ENCODE measurements at regions not wholly inside any gene's neighbourhood (a gene's known extent, or its start where the extent isn't known, plus 50 kb on each side); places are given as distances from the start of the nearest gene placed in this dataset.

DNA sequence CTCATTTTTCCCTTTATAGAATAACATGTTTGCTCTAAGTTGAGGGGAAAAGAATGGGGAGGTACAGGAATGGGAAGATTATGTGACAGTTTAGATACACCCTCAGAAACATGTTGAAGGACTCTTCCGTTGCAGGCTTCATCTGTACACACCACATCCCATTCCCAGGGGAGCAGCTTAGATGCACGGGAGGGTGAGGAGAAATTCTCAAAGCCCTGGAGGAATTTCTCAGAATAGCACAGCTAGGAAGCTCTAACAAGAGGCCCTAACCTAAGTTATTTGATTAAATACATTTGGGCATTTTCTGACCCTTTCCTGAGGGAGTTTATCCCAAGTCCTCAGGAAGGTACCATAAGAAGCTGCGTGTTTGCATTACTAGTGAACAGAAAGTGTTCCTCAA, 660.2 kb upstream of the IGFBP3 start (continued):
- TF ChIP-seq, protein P1, sequence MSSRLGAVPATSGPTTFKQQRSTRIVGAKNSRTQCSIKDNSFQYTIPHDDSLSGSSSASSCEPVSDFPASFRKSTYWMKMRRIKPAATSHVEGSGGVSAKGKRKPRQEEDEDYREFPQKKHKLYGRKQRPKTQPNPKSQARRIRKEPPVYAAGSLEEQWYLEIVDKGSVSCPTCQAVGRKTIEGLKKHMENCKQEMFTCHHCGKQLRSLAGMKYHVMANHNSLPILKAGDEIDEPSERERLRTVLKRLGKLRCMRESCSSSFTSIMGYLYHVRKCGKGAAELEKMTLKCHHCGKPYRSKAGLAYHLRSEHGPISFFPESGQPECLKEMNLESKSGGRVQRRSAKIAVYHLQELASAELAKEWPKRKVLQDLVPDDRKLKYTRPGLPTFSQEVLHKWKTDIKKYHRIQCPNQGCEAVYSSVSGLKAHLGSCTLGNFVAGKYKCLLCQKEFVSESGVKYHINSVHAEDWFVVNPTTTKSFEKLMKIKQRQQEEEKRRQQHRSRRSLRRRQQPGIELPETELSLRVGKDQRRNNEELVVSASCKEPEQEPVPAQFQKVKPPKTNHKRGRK (CRISPR knock-in tag; IDR thresholded peaks at IDR 0.05; ENCODE audit: borderline replicate concordance) = no peak
- TF ChIP-seq GTF2I (CRISPR knock-in tag; conservative IDR thresholded peaks at IDR 0.05) = no peak
- no peak for TF ChIP-seq ZNF219 (CRISPR knock-in tag; IDR thresholded peaks at IDR 0.05; ENCODE audit: borderline replicate concordance)
- TF ChIP-seq, protein P2, sequence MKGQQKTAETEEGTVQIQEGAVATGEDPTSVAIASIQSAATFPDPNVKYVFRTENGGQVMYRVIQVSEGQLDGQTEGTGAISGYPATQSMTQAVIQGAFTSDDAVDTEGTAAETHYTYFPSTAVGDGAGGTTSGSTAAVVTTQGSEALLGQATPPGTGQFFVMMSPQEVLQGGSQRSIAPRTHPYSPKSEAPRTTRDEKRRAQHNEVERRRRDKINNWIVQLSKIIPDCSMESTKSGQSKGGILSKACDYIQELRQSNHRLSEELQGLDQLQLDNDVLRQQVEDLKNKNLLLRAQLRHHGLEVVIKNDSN (CRISPR knock-in tag; IDR thresholded peaks at IDR 0.05) = no peak
- TF ChIP-seq, protein P3, sequence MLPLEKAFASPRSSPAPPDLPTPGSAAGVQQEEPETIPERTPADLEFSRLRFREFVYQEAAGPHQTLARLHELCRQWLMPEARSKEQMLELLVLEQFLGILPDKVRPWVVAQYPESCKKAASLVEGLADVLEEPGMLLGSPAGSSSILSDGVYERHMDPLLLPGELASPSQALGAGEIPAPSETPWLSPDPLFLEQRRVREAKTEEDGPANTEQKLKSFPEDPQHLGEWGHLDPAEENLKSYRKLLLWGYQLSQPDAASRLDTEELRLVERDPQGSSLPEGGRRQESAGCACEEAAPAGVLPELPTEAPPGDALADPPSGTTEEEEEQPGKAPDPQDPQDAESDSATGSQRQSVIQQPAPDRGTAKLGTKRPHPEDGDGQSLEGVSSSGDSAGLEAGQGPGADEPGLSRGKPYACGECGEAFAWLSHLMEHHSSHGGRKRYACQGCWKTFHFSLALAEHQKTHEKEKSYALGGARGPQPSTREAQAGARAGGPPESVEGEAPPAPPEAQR (CRISPR knock-in tag; IDR thresholded peaks at IDR 0.05) = no peak
- no peak for TF ChIP-seq FOXK1 (CRISPR knock-in tag; IDR thresholded peaks at IDR 0.05)
- TF ChIP-seq ZNF232 (CRISPR knock-in tag; IDR thresholded peaks at IDR 0.05) = no peak
- TF ChIP-seq OVOL2 (CRISPR knock-in tag; IDR thresholded peaks at IDR 0.05; ENCODE audit: borderline replicate concordance) = no peak
- no peak for TF ChIP-seq ZNF263 (CRISPR knock-in tag; IDR thresholded peaks at IDR 0.05; ENCODE audit: low read depth)
- TF ChIP-seq, protein P4, sequence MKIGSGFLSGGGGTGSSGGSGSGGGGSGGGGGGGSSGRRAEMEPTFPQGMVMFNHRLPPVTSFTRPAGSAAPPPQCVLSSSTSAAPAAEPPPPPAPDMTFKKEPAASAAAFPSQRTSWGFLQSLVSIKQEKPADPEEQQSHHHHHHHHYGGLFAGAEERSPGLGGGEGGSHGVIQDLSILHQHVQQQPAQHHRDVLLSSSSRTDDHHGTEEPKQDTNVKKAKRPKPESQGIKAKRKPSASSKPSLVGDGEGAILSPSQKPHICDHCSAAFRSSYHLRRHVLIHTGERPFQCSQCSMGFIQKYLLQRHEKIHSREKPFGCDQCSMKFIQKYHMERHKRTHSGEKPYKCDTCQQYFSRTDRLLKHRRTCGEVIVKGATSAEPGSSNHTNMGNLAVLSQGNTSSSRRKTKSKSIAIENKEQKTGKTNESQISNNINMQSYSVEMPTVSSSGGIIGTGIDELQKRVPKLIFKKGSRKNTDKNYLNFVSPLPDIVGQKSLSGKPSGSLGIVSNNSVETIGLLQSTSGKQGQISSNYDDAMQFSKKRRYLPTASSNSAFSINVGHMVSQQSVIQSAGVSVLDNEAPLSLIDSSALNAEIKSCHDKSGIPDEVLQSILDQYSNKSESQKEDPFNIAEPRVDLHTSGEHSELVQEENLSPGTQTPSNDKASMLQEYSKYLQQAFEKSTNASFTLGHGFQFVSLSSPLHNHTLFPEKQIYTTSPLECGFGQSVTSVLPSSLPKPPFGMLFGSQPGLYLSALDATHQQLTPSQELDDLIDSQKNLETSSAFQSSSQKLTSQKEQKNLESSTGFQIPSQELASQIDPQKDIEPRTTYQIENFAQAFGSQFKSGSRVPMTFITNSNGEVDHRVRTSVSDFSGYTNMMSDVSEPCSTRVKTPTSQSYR (CRISPR knock-in tag; IDR thresholded peaks at IDR 0.05) = no peak
- no peak for TF ChIP-seq ZNF138 (CRISPR knock-in tag; conservative IDR thresholded peaks at IDR 0.05)
- TF ChIP-seq, protein P5, sequence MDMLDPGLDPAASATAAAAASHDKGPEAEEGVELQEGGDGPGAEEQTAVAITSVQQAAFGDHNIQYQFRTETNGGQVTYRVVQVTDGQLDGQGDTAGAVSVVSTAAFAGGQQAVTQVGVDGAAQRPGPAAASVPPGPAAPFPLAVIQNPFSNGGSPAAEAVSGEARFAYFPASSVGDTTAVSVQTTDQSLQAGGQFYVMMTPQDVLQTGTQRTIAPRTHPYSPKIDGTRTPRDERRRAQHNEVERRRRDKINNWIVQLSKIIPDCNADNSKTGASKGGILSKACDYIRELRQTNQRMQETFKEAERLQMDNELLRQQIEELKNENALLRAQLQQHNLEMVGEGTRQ (CRISPR knock-in tag; IDR thresholded peaks at IDR 0.05) = no peak
- no peak for TF ChIP-seq TEAD4 (CRISPR knock-in tag; IDR thresholded peaks at IDR 0.05)

DNA sequence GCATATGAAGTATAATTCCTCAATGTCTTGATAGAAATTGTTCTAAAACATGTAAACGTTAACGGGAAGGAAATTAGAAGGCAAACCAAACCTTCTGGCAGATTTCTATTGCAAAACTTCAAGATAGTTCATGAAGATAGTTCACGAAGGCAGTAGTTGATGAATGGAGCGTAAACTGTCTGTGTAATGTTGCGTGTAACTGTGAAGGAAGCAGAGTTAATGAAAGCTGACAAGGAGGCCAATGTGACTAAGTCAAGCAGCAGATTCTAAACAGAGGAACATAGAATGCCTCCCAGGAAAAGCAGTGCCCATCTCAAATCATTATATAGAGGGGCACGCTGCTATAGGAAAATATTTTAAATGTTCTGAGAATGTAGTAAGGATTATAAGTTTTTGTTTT, 659.7 kb upstream of the IGFBP3 start:
- Mint-ChIP-seq H3K9me3 (peaks cover 24% of the 10 kb centered on the region), H3K36me3 (no peaks in the 10 kb centered on the region), H3K27ac (no peak overlapping the region), H3K4me3 (no peak overlapping the region), H3K4me1 (no peaks in the 10 kb centered on the region), H3K27me3 (ENCODE audit: low read depth) (no peaks in the 10 kb centered on the region)
- ATAC-seq (no peak), DNase-seq (ENCODE audit: low spot score) (no peak)
- POLR2A ChIA-PET = no interaction called here
- CTCF ChIA-PET = no interaction called here
- TF ChIP-seq, protein P6, sequence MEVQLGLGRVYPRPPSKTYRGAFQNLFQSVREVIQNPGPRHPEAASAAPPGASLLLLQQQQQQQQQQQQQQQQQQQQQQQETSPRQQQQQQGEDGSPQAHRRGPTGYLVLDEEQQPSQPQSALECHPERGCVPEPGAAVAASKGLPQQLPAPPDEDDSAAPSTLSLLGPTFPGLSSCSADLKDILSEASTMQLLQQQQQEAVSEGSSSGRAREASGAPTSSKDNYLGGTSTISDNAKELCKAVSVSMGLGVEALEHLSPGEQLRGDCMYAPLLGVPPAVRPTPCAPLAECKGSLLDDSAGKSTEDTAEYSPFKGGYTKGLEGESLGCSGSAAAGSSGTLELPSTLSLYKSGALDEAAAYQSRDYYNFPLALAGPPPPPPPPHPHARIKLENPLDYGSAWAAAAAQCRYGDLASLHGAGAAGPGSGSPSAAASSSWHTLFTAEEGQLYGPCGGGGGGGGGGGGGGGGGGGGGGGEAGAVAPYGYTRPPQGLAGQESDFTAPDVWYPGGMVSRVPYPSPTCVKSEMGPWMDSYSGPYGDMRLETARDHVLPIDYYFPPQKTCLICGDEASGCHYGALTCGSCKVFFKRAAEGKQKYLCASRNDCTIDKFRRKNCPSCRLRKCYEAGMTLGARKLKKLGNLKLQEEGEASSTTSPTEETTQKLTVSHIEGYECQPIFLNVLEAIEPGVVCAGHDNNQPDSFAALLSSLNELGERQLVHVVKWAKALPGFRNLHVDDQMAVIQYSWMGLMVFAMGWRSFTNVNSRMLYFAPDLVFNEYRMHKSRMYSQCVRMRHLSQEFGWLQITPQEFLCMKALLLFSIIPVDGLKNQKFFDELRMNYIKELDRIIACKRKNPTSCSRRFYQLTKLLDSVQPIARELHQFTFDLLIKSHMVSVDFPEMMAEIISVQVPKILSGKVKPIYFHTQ (CRISPR knock-in tag; IDR thresholded peaks at IDR 0.05) = no peak
- TF ChIP-seq ZNF416 (CRISPR knock-in tag; IDR thresholded peaks at IDR 0.05) (no peak), ESRRA (CRISPR knock-in tag; IDR thresholded peaks at IDR 0.05; ENCODE audit: borderline replicate concordance) (no peak), CBFB (CRISPR knock-in tag; IDR thresholded peaks at IDR 0.05; ENCODE audit: low read depth) (no peak), FOXK1 (CRISPR knock-in tag; IDR thresholded peaks at IDR 0.05) (no peak)
- TF ChIP-seq, protein P7, sequence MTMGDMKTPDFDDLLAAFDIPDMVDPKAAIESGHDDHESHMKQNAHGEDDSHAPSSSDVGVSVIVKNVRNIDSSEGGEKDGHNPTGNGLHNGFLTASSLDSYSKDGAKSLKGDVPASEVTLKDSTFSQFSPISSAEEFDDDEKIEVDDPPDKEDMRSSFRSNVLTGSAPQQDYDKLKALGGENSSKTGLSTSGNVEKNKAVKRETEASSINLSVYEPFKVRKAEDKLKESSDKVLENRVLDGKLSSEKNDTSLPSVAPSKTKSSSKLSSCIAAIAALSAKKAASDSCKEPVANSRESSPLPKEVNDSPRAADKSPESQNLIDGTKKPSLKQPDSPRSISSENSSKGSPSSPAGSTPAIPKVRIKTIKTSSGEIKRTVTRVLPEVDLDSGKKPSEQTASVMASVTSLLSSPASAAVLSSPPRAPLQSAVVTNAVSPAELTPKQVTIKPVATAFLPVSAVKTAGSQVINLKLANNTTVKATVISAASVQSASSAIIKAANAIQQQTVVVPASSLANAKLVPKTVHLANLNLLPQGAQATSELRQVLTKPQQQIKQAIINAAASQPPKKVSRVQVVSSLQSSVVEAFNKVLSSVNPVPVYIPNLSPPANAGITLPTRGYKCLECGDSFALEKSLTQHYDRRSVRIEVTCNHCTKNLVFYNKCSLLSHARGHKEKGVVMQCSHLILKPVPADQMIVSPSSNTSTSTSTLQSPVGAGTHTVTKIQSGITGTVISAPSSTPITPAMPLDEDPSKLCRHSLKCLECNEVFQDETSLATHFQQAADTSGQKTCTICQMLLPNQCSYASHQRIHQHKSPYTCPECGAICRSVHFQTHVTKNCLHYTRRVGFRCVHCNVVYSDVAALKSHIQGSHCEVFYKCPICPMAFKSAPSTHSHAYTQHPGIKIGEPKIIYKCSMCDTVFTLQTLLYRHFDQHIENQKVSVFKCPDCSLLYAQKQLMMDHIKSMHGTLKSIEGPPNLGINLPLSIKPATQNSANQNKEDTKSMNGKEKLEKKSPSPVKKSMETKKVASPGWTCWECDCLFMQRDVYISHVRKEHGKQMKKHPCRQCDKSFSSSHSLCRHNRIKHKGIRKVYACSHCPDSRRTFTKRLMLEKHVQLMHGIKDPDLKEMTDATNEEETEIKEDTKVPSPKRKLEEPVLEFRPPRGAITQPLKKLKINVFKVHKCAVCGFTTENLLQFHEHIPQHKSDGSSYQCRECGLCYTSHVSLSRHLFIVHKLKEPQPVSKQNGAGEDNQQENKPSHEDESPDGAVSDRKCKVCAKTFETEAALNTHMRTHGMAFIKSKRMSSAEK (CRISPR knock-in tag; IDR thresholded peaks at IDR 0.05; ENCODE audit: borderline replicate concordance) = no peak
- TF ChIP-seq, protein P1 (CRISPR knock-in tag; IDR thresholded peaks at IDR 0.05; ENCODE audit: borderline replicate concordance) = no peak
- TF ChIP-seq, protein P8, sequence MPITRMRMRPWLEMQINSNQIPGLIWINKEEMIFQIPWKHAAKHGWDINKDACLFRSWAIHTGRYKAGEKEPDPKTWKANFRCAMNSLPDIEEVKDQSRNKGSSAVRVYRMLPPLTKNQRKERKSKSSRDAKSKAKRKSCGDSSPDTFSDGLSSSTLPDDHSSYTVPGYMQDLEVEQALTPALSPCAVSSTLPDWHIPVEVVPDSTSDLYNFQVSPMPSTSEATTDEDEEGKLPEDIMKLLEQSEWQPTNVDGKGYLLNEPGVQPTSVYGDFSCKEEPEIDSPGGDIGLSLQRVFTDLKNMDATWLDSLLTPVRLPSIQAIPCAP (CRISPR knock-in tag; IDR thresholded peaks at IDR 0.05) = no peak
